ENCODE measurements at regions not wholly inside any gene's neighbourhood (a gene's known extent, or its start where the extent isn't known, plus 50 kb on each side); places are given as distances from the start of the nearest gene placed in this dataset.

DNA sequence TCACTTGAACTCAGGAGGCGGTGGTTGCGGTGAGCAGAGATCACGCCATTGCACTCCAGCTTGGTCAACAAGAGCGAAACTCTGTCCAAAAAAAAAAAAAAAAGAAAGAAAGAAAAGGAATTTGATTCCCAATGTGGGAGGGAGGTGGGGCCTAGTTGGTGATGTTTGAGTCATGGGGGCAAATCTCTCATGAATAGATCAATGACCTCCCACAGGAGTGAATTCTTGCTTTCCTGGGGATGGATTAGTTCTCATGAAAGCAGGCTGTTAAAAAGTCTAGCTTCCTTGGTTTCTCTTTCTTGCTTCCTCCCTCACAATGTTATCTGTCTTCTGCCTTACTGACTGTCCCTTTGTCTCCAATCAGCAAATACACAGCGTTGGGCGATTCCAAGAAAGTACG, 419.5 kb upstream of the RPS6KA3 start:
- TF ChIP-seq, protein P1, sequence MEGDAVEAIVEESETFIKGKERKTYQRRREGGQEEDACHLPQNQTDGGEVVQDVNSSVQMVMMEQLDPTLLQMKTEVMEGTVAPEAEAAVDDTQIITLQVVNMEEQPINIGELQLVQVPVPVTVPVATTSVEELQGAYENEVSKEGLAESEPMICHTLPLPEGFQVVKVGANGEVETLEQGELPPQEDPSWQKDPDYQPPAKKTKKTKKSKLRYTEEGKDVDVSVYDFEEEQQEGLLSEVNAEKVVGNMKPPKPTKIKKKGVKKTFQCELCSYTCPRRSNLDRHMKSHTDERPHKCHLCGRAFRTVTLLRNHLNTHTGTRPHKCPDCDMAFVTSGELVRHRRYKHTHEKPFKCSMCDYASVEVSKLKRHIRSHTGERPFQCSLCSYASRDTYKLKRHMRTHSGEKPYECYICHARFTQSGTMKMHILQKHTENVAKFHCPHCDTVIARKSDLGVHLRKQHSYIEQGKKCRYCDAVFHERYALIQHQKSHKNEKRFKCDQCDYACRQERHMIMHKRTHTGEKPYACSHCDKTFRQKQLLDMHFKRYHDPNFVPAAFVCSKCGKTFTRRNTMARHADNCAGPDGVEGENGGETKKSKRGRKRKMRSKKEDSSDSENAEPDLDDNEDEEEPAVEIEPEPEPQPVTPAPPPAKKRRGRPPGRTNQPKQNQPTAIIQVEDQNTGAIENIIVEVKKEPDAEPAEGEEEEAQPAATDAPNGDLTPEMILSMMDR (conservative IDR thresholded peaks at IDR 0.05 in 1 of 2, IDR thresholded peaks at IDR 0.05 in 1 of 2; ENCODE audit: extremely low read depth in 1 of 2, insufficient read depth in 1 of 2, low read depth in 1 of 2, low read length in 2 of 2) = no peak
- no peak for TF ChIP-seq EZH2 (IDR thresholded peaks at IDR 0.05; ENCODE audit: borderline replicate concordance, low read length)

Data from mammary epithelial cell (primary cell).